ENCODE measurements at regions not wholly inside any gene's neighbourhood (a gene's known extent, or its start where the extent isn't known, plus 50 kb on each side); places are given as distances from the start of the nearest gene placed in this dataset.

GRCh38 chr12:125720961-125721360 lies 655.7 kb downstream of the AACS start:
- H3K4me3 ChIP-seq (ENCODE audit: low read depth, low read length) = no peak overlapping the region
- H3K27me3 ChIP-seq (ENCODE audit: insufficient read depth, low read depth, severe bottlenecking) = peaks cover 24% of the 10 kb centered on the region
- peaks cover 4% of the 10 kb centered on the region for H3K9me3 ChIP-seq (ENCODE audit: severe bottlenecking)
- no peak overlapping the region for H3K27ac ChIP-seq
- H3K36me3 ChIP-seq = no peaks in the 10 kb centered on the region
- TF ChIP-seq CTCF (IDR thresholded peaks at IDR 0.05; ENCODE audit: low read depth, low read length) = no peak
- no peak for DNase-seq

- Histone ChIP-seq H3K9me3 (ENCODE audit: severe bottlenecking) (peaks cover 5% of the 10 kb centered on the region), H3K27ac (no peak overlapping the region), H3K4me3 (ENCODE audit: low read depth, low read length) (no peak overlapping the region), H3K36me3 (no peaks in the 10 kb centered on the region), H3K27me3 (ENCODE audit: insufficient read depth, low read depth, severe bottlenecking) (peaks cover 4% of the 10 kb centered on the region)
- no peak for DNase-seq
- no peak for TF ChIP-seq CTCF (IDR thresholded peaks at IDR 0.05; ENCODE audit: low read depth, low read length)
Observed at GRCh38 chr12:125734137-125734536, 668.9 kb downstream of the AACS start.

- no peak overlapping the region for H3K27ac ChIP-seq
- no peak overlapping the region for H3K4me3 ChIP-seq (ENCODE audit: low read depth, low read length)
- no peak for DNase-seq
- H3K9me3 ChIP-seq (ENCODE audit: severe bottlenecking) = peaks cover 5% of the 10 kb centered on the region
- H3K36me3 ChIP-seq = no peaks in the 10 kb centered on the region
- H3K27me3 ChIP-seq (ENCODE audit: insufficient read depth, low read depth, severe bottlenecking) = peaks cover 18% of the 10 kb centered on the region
- no peak for TF ChIP-seq CTCF (IDR thresholded peaks at IDR 0.05; ENCODE audit: low read depth, low read length)
Observed at GRCh38 chr12:125738211-125738610, 673.0 kb downstream of the AACS start.

GRCh38 chr12:125742413-125742812 lies 677.2 kb downstream of the AACS start:
- TF ChIP-seq CTCF (IDR thresholded peaks at IDR 0.05; ENCODE audit: low read depth, low read length) = no peak
- Histone ChIP-seq H3K27me3 (ENCODE audit: insufficient read depth, low read depth, severe bottlenecking) (peaks cover 24% of the 10 kb centered on the region), H3K4me3 (ENCODE audit: low read depth, low read length) (no peak overlapping the region), H3K36me3 (no peaks in the 10 kb centered on the region), H3K9me3 (ENCODE audit: severe bottlenecking) (no peaks in the 10 kb centered on the region), H3K27ac (no peak overlapping the region)
- DNase-seq = no peak

GRCh38 chr12:125744201-125744600 lies 679.0 kb downstream of the AACS start:
- no peak for TF ChIP-seq CTCF (IDR thresholded peaks at IDR 0.05; ENCODE audit: low read depth, low read length)
- Histone ChIP-seq H3K9me3 (ENCODE audit: severe bottlenecking) (no peaks in the 10 kb centered on the region), H3K4me3 (ENCODE audit: low read depth, low read length) (no peak overlapping the region), H3K27ac (no peak overlapping the region), H3K27me3 (ENCODE audit: insufficient read depth, low read depth, severe bottlenecking) (peaks cover 29% of the 10 kb centered on the region), H3K36me3 (no peaks in the 10 kb centered on the region)
- DNase-seq = no peak

GRCh38 chr12:125755512-125755911 lies 690.3 kb downstream of the AACS start:
- Histone ChIP-seq H3K27me3 (ENCODE audit: insufficient read depth, low read depth, severe bottlenecking) (peaks cover 22% of the 10 kb centered on the region), H3K27ac (no peak overlapping the region), H3K36me3 (no peaks in the 10 kb centered on the region), H3K9me3 (ENCODE audit: severe bottlenecking) (no peaks in the 10 kb centered on the region), H3K4me3 (ENCODE audit: low read depth, low read length) (no peak overlapping the region)
- DNase-seq = no peak
- no peak for TF ChIP-seq CTCF (IDR thresholded peaks at IDR 0.05; ENCODE audit: low read depth, low read length)
